NK-92 treated with Interleukin-12 subunit alpha and Interleukin-12 subunit beta, amount 100 ng/mL, for 24 hours (cell line): ENCODE measurements at regions not wholly inside any gene's neighbourhood (a gene's known extent, or its start where the extent isn't known, plus 50 kb on each side); places are given as distances from the start of the nearest gene placed in this dataset.

ENCODE experiments used
- DNase-seq: peaks from one replicate; lab custom pipeline; 2025; lab: John Stamatoyannopoulos, UW

GRCh38 chr13:79084802-79085424 is 321.1 kb downstream of the RBM26 start:
- DNase-seq, result no peak

- no peak for DNase-seq
Measured at GRCh38 chr13:79081942-79082341, 324.1 kb downstream of the RBM26 start.

GRCh38 chr13:79079351-79079839 is 326.7 kb downstream of the RBM26 start:
- DNase-seq, result no peak

- no peak for DNase-seq
Measured at GRCh38 chr13:79075703-79076102, 330.4 kb downstream of the RBM26 start.

- no peak for DNase-seq
Measured at GRCh38 chr13:79070343-79070974, 335.6 kb downstream of the RBM26 start.

GRCh38 chr13:79062291-79062690 is 343.8 kb downstream of the RBM26 start:
- DNase-seq, result no peak

GRCh38 chr13:79060216-79060615 is 345.8 kb downstream of the RBM26 start:
- no peak for DNase-seq

GRCh38 chr13:79056706-79057105 is 349.3 kb downstream of the RBM26 start:
- DNase-seq, result no peak

GRCh38 chr13:79051472-79051871 is 354.6 kb downstream of the RBM26 start:
- DNase-seq, result no peak

GRCh38 chr13:79044415-79044814 is 361.6 kb downstream of the RBM26 start:
- DNase-seq, result no peak

- no peak for DNase-seq
Measured at GRCh38 chr13:79043208-79043607, 362.8 kb downstream of the RBM26 start.

GRCh38 chr13:79037197-79037596 is 368.9 kb downstream of the RBM26 start:
- no peak for DNase-seq

GRCh38 chr13:79034341-79034740 is 371.7 kb downstream of the RBM26 start:
- DNase-seq, result no peak

- no peak for DNase-seq
Measured at GRCh38 chr13:79030513-79030912, 371.6 kb upstream of the OBI1 start.

- no peak for DNase-seq
Measured at GRCh38 chr13:79018166-79018565, 359.2 kb upstream of the OBI1 start.

GRCh38 chr13:79011179-79011578 is 352.2 kb upstream of the OBI1 start:
- DNase-seq, result no peak

GRCh38 chr13:79003989-79004898 is 345.3 kb upstream of the OBI1 start:
- DNase-seq, result no peak

- no peak for DNase-seq
Measured at GRCh38 chr13:78999494-78999893, 340.5 kb upstream of the OBI1 start.

- DNase-seq, result no peak
Measured at GRCh38 chr13:78998630-78999315, 339.8 kb upstream of the OBI1 start.

GRCh38 chr13:78997902-78998629 is 339.1 kb upstream of the OBI1 start:
- DNase-seq, result no peak

GRCh38 chr13:78993792-78994191 is 334.8 kb upstream of the OBI1 start:
- no peak for DNase-seq

- DNase-seq, result no peak
Measured at GRCh38 chr13:78981913-78982312, 323.0 kb upstream of the OBI1 start.
